GM19395 (cell line): ENCODE measurements at regions not wholly inside any gene's neighbourhood (a gene's known extent, or its start where the extent isn't known, plus 50 kb on each side); places are given as distances from the start of the nearest gene placed in this dataset.

Experiments
- ATAC-seq: cut with Tn5 transposase; IDR thresholded peaks from one replicate; pipeline ENCODE4 v1.9.1; 2021; ENCODE audit warnings: mild to moderate bottlenecking, moderate library complexity; ENCODE audit not compliant: unreplicated experiment

DNA sequence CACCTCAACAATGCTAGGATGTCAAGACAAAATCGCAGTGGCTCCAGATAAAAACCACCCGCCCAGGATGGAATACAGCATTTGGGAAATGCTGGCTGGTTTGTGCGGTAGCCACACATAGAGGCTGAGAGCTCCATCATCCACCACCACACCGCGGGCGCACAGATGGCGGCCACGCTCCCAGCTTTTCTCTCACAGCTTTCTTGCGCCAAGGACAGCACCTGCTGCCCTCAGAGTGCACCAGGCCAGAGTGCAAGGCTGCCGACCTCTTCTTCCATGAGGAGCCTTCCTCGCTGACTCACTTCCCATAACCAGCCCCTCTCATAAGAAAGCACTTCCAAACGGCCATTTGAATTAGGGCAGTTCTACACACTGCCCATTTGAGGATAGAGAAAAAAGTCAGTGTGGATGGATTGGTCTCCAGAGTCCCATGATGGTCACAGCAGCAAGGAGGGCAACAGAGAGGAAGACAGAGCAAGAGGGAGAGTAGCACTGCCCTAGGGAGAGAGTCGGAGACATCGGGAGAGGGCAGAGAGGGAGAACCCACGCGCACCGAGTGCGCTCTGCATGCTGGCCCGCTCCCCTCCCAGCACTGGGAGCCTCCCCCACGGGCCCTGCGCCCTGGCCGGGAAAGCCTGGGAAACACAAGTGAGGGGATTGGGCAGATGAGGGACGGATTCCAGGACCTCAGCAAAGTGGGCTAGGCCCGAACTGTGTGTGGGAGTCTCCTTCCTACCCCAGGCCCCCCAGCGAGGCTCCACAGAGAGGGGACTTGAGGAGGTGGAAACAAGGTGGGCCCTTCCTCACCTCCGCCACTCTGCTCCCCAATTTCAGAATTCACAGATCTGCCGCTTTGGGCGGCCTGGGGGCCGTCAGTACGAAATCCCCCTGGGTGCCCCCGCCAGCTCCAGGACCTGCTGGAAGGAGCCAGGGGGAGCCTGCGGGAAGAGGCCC is 156.9 kb downstream of the USP12 start:
- ATAC-seq = no peak

DNA sequence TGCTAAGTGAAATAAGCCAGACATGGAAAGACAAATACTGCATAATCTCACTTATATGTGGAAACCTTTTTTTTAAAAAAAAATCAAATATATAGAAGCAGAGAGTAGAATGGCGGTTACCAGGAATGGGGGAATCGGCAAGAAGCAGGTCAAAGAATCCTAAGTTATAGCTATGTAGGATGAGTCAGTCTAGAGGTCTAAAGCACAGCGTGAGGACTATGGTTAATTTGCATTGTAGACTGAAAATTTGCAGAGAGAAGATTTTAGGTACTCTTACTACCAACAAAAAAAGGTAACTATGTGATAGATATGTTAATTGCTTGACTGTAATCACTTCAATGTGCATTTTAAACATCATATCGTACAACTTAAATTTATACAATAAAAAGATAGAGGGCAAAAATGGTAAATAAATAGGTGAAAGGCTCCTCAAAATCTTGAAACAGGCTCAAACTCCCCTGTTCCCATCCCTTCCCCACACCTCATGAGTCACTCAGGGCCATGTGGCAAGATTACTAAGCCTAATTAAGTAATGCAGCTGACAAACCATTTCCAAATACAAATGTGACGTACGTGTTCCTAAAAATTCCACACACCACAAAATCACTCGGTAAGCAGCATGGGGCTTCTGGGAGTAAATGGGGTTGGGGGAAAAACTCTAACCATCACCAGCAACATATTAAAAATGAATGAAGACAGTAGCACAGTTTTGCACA is 159.0 kb downstream of the USP12 start:
- no peak for ATAC-seq

DNA sequence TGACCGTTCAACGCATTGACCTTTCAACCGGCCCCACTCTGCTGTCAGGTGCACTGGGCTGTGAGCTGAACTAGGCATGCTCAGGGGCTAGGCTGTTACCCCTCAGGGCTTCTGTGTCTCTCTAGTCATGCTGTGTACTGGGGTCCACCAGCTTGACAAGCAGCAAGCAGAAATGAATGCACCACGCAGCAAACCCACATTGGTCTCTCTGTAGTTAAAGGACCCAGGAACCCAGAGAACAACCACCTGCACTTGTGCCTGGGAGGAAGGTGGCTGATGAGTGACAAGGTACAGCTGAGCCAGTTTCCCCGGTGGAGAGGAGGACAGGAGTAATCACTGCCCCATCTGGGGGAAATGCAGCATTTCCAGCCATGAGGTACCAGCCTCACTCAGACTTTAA is 159.9 kb downstream of the USP12 start:
- ATAC-seq = no peak

DNA sequence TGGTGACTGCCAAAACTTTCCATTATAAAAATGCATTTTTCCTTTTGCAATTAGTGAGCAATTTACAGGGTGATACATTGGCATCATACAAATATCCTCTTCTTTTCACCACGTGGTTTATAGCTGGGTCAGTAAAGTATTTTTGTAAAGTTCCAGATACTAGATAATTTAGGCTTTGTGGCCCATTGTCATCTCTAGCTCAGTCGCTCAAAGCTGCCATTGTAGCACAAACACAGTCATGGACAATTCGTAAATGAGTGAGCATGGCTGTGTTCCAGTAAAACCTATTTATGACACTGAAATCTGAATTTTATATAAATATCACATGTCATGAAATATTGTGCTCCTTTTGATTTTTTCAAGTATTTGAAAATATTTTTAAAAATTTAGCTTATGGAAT is 162.9 kb downstream of the USP12 start:
- ATAC-seq = no peak

DNA sequence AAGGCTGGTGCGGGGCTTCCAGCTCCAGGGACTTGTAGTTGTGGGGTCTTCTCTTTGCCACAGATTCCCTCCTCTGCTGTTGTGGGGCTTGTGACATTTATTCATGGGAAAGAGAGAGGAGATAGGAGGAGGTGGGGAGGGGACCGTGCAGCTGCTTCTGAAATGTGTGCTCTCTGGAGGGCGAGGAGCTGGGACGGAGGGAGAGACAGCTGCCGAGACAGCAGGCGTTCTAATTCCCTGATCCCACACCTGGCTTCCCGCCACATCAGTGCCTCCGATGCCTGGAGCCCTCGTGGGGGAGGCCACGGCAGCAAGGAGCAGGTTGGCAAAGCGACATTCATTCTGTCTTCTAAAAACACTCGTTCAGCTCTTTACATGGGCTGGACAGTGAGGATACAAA is 164.4 kb downstream of the USP12 start:
- no peak for ATAC-seq

DNA sequence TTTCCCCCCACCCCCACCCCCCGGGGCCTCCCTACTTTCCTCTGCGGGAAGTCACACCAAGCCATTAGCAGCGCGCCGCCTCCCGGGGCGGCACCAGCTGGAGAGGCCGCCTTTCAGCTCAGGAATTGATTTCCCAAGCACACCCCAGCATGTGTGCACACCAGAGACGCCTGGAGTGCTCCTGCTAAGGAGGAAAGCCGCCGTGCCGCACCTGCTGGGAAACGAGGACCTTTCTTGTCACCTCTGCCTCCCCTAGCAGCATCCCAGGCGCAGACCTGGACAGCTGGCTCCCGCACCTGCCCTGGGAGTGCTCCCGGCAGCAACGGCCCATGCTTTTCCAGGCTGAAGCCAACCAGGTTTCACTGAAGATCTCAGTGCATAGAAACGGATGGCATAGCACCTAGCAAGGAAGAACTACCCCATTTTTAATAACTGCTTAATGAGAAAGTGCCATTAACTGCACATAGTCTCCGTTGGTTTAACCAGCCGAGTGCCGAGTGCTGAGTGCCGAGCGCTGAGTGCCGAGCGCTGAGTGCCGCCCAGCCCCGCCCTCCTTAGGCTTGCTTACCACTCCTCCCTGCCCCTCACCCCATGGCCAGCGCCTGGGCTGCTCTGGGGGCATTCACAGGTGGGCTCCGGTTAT is 165.0 kb downstream of the USP12 start:
- ATAC-seq = no peak

DNA sequence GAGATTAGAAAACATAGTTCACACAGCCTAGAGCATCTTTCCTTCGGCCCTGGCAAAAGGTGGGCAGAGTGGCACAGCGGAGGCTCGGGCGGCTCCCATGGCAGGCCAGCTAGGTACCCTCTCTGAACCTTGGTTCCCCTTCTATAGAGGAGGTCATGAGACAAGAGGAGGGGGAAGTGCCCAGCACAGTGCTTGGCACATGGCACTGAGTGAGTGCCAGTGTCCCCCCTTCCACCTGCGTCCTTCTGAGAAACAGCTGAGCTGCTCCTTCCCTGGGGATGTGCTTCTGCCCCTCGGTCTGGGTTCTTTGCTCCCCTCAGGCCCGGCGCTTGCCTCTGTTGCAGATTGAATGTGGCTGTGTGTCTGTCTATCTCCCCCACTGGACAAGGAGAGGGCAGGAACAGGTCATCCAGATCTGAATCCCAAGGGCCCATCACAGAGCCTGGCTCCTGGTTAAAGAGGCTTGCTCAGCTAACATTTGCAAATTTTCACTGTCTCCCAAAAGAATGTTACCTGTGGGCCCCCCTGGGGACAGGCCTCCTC is 165.6 kb downstream of the USP12 start:
- ATAC-seq = no peak

DNA sequence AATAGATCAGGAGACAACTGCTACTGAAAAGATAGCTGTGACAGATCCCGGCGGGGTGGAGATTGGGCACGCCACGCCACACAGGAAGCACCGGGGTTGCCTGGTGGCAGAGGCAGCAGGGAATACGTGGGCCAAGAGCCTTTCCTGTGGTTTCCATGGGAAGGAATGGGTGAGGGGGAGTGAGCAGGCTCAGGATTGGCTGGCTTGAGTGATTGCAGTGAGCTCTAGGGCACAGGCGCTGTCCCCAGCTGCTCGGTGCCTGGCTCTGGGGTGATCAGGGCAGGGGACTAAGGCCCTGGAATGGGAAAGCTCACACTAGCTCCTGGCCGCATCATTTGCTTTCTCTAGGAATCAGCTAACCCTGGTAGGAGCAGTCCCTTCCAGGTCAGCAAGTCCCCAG is 166.1 kb downstream of the USP12 start:
- ATAC-seq = no peak

DNA sequence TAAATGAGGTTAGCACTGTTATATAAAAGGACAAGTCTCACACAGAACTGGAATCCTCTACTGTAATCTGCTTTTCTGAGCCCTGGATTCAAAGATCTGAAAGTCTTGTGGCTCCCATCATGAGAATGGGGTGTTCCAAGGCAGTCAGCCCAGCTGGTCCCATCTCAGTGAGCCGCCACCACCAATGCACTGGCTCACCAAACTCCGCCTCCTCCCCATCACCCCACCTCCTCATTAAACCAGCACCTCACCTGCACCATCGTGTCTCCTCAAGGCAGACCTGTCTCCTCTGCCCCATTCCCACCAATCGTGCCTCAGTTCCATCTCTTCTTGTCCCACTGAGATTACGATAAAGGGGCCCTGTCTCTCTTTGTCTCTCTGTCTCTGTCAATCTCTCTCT is 166.7 kb downstream of the USP12 start:
- ATAC-seq = no peak

DNA sequence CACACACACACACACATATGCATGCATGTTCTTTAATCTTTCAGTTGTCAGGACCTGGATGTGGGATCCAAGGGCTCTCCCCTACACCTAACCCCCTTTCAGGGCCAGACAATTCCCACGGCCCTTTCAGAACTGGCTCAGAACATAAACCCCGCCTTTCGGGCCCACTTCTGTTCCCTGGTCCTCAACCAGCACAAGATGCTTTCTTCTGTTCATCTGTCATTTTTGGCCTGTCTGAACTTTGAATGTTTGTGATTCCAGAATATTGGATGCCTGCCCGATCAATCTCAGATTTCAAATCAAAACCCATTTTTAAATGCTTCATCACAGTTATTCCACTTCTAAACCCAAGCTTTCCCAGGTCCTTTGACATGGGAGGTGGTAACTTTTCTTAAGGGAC is 167.3 kb downstream of the USP12 start:
- ATAC-seq = no peak

DNA sequence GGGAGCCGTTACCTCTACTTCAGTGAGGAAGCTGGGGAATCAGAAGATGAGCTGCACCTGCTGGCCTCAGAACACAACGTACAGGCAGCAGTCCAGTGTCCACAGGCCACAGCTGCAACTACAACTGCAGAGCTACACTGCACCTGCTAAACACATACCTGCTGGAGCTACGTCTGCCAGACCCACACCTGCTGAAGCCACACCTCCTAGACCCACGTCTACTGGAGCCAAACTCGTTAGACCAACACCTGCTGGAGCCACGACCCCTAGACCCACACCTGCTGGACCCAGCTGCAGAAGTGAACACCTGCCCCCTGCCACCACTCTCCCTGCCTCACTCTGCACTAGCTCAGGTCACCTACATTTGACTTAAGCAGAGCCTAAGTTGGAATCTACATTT is 169.9 kb downstream of the USP12 start:
- ATAC-seq = no peak

DNA sequence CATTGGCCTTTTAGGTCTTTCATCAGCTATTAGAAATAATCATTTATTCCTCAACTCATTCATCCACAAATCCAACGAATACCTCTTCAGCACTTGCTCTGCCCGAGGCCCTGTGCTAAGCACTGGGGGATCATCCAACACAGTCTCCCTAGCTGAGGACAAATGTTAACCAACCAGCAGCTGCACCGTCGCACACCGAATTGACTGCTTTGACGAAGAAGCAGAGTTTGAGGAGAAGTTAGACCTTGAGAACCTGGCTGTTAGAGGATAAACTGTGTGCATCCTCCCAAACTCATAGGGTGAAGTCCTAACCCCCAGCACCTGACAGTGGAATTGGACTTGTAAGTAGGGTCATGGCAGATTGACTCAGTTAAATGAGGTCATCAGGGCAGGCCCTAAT is 170.9 kb downstream of the USP12 start:
- ATAC-seq = no peak

DNA sequence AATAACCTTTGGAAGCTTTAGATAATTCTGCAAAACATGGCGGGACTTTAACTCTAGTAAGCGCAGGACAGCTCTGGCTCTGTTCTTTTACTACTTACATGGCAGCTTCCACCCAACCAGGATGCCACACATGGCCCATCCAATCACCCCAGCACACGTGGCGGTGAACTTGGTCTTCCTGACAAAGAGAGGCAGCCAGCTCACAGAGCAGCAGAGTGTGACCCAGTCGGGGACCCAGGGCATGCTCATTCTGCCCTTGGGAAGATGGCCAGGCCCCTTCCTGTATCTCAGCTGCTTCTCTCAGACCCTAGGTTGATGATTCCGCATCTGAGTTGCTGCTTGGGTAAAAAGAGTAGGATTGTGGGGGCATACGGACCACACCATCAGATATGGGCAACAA is 172.1 kb downstream of the USP12 start:
- no peak for ATAC-seq

DNA sequence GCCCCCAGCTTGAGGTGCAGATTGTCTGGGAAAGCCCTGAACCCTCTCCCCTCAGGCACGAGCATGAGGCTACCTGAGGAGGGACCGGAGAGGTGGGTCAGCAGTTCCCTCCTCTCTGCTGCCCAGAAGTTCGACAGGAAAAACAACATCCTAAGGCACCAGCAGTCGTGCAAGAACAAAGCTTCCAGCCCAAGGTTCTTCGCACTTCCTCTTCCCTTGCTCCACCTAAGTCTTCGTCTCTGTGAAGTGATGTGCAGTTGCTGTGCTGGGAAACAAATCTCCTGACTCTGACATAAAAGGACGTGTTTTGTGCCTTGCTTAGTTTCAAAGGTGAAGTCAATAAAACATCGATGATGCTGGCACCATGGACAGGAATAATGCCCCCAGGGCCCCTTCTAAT is 173.3 kb downstream of the USP12 start:
- no peak for ATAC-seq

DNA sequence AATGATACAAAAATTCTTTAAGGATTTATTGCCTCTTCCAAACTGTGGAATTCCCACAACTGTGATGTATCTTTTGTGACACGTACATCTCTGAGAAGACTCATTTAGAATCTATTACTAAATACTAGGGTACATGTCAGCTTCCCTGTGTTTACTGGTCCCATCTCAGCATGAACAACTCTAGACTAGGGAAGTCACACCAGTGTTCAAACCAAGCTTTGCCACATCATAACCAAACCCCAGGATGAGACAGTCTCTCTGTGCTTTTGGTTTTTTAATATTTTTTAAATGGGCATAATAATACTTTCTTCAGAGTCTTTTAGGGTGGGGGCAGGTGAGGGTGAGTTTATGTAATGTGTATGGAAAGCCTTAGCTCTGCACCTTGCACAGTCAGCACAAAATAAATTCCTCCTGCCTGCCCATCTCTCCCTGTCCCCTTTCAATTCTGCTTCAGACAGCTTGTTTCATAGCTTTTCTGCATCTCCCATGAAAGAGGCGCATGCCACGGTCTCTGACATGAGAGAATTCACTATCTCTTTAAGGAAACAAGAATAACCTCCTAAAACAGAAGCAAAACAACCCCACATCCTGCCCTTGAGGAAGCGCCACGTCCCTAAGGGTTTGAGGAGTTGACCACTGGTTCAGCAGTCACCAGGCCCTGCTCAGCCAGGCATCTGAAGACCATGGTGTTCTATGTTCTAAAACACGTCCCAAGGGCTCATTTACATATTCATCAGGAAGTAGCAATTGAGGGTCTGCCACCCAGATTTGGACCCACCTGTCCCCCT is 174.5 kb downstream of the USP12 start:
- ATAC-seq = peak; percentile 89

DNA sequence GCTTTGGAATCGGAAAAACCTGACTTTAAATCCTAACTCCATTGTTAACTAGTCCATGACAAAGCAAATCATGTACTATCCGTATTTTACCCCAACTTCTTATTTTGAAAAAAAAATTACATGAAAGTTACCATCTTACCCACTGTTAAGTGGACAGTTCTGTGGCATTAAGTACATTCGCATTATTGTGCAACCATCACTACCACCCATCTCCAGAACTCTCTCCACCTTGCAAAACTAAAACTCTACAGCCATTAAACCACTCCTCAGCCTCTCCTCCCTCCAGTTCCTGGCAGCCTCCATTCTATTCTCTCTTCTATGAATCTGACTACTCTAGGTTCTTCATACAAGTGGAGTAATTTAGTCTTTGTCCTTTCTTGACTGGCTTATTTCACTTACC is 176.5 kb downstream of the USP12 start:
- no peak for ATAC-seq

DNA sequence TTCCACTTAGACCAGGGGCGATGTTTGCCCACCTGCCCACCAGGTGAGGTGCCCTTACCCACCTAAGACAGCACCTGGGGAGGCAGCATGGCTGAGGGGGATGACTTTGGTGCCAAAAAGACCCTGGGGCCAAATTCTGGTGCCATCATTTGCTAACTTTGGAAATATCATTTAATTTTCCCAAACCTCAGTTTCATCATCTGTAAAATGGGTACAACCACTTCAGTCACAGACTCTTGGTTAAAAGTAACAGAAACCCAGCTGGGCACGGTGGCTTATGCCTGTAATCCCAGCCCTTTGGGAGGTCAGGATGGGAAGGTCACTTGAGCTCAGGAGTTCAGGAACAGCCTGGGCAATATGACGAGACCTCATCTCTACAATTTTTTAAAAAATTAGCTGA is 177.8 kb downstream of the USP12 start:
- ATAC-seq = no peak

DNA sequence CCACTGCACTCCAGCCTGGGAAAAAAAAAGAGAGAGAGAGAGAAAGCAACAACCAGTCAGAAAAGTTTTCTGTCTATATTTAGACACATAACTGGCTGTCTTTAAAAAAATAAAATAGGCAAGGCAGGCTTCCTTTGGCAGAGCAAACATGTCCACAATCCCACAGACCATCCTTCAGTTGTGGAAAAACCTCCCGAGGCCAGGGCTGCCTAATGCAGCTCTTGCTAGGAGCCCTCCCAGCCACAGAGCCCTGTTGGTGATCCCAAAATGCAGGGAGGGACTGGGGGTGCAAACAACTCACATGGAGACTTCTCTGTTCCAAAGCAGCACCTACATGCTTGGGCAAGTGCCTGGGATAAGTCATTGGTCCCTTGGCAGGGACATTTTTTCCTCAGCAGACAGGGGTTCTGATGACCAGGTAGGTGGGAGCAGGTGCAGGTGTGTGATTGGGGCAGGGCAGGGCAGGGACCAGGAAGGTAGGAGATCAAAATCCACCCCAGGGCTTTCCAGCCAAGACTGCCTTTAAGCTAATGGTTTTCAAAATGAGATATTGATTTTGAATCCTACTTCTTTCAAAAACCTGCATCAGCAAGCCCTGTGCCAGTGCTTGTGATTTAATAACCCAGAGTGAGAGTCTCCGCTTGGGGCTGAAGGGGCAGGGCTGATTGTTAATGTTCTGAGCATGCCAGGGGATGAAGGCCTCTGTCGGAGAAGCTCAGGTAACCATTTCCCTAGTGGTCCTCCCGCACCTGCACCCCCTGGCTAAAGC is 178.5 kb downstream of the USP12 start:
- ATAC-seq = no peak

DNA sequence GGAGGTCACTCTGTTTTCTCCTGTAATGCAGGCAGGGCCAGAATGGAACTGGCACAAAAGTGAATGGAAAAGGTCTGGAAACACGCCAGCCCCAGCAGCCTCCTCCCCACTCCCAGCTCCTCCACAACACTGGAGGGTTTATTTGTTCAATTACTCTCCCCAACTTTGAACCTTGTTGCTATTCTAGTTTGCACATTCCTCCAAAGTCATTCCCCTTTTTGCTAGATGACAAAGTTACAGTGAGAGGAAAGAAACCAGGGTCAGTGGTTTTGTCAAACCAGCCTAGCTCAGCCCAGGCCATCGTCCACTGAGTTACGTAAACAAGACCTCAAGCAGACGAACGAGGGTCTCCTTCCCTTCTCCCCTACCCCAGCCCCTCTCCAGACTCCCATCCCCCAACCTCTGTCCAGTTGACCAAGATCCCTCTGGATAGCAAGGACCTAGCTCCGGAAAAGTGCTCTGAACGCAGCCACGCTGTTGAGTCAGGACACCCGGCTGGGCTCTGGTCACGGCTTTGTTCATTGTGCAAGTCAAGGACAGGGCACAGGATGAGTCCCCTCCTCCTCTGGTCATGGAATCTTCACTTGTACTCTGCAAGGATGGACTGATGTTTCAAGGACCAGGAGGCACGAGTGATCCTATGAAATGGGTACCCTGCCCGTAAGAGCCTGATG is 180.0 kb downstream of the USP12 start:
- ATAC-seq = no peak
